Transverse colon (tissue), 3 donors: ENCODE measurements at regions not wholly inside any gene's neighbourhood (a gene's known extent, or its start where the extent isn't known, plus 50 kb on each side); places are given as distances from the start of the nearest gene placed in this dataset.

Experiments
- CTCF ChIP-seq, 5 experiments: fragments of 200-600 bp in 3 of 5; fragments of 450-650 bp in 2 of 5; sonication (generic) in 3 of 5; IDR thresholded peaks; 1 replicate in 2 of 5; 2 replicates in 3 of 5; pipeline ENCODE4 v1.5.1; 2016 to 2017; ENCODE audit warnings: antibody characterized with exemption in 5 of 5, inconsistent platforms in 3 of 5, mild to moderate bottlenecking in 2 of 5, moderate library complexity in 1 of 5
- POLR2A ChIP-seq: fragments of 450-650 bp; IDR thresholded peaks from one replicate; pipeline ENCODE4 v1.6.1; 2016; ENCODE audit warnings: antibody characterized with exemption, mild to moderate bottlenecking, moderate library complexity

GRCh38 chr2:217001740-217002139, 141.9 kb upstream of the TNP1 start:
- TF ChIP-seq CTCF (IDR thresholded peaks at IDR 0.05), result no peak
- no peak for TF ChIP-seq POLR2A
